HK-2 (cell line): ENCODE measurements at regions not wholly inside any gene's neighbourhood (a gene's known extent, or its start where the extent isn't known, plus 50 kb on each side); places are given as distances from the start of the nearest gene placed in this dataset.

Source experiments
- DNase-seq: peaks from one replicate; pipeline ENCODE4 v3.0.0-alpha.2; 2018; ENCODE audit not compliant: unreplicated experiment

DNA sequence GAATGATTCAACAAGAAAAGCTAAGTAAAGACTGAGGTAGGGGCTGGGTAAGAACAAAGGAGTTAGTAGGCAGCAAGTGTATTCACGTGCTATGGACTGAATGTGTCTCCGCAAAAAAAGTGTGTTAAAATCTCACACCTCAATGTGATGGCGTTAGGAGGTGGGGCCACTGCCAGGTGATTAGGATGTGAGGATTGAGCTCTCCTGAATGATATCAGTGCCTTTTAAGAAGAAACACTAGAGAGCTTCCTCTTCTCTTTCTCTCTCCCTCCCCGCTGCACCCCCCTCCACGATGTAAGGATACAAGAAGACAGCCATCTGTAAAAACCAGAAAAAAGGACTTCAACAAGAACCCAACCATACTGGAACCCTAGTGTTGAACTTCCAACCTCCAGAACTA lies 396.1 kb upstream of the PLXNA2 start:
- DNase-seq = no peak

DNA sequence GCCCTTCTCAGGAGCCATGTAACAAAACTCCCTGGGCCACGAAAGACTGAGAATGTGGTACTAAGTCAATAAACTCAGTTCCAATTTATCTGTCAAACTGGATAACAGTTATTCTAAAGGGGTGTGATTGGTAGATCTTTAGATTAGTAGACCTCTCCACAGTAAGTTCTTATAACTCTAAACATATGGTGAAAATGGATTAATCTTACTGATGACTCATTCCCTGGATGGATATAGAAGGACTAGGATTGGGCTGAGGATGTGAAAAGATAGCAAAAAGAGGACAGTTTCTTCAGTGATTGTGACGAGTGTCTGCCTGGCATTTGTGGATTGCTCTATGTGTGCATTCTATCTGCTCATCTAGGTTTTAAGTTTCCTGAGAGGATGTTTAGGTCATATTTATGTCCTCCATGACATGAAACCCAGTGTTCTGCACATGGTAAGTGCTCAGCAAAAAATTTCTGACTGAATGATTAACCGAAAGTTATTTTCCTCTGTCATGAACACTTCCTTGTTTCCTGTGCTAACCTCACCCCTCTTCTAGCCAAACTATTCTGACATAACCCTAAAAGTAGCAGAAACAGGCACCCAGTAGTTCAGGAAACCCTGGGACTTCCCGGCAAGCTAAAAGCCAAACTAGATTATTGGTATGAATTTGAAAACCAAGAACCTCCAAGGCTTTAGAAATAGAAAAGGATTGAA lies 397.5 kb upstream of the PLXNA2 start:
- no peak for DNase-seq

DNA sequence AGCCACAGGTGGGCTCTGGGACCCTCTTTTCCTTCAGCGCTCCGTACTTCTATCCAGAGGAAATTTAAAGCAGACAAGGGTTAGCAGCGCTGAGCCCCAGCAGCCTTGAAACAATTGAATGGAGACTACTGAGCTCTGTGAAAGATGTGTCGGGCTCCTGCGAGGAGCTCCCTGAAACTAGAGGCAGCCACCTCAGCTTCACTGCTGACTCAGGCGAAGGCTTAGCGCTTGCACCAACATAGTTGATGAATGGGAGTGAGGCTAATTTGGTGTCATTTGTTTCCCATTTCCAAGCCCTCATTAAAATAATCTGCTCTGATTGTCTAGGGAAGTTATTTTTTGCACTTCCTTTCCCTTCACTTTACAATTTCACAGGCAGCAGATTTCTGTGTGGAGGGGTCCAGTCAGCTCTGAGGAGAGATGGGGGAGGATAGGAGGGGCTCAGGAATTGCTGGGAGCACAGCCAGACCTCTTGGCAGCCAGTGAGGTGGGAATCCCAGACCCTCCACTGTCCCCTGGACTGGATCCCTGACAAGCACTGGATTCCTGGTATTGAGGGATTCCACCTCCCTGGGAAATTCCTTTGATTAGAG lies 398.9 kb upstream of the PLXNA2 start:
- no peak for DNase-seq

DNA sequence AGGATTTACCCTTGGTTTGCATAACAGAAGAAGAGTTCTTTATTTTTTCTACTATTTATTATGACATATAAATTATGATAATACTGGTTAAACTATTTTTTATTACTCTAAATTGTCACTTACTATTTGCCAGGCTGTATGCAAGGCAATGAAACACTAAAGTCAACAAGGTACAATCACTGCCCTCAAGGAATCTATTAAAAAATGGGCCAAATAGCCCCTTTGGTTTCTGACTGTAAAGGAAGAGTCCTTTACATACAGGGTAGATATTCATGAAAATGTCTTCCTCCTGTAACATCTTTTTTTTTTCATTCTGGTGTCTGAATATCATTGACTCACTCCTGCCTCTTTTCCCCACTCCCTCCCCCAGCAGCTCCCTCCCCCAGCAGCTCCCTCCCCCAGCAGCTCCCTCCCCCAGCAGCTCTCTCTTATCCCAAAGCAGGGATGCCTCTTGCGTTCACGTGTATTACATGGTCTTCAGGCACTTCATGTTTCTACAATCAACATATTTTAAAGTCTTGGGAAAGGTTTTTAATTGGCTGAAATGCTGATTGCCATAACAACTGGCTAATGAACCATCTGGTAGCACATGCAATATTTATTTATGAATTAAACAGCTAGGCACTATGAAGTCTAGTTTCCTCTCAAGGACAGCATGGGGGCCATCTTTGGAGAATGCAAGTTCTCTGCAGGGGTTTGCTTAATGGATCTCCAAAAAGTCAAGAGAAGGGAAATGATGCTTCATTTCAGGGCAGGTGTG lies 400.4 kb upstream of the PLXNA2 start:
- no peak for DNase-seq

DNA sequence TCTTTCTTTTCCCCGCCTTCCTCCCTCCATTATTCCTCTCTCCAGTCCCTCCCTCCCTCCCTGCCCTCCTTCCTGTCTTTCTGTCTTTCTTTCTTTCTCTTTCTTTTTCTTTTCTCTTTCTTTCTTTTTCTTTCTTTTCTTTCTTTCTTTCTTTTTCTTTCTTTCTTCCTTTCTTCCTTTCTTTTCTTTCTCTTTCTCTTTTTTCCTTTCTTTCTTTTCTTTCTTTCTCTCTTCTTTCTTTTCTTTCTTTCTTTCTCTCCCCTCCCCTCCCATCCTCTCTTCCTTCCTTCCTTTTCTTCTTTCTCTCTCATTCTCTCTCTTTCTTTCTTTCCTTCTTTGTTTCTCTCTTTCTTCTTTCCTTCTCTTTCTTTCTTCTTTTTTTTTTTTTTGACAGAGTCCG lies 402.2 kb upstream of the PLXNA2 start:
- no peak for DNase-seq

DNA sequence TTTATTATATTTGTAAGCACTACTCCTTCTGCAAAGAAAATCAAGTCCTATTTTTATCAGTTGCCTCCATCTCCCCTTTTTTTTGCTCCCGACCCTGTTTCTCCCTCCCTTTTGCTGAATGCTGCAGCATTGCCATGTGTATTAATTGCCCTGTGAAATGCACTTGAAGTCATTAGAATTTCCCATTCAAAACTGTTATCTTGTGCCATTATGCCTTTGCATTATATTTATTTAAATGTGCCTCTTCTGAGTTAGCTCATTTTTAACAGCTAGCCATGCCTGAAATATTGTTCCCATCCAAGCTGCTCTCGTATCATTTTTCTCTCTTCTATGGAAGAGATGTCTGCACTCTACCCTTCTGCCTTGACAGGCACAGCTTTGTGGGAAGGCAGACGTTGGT lies 404.0 kb upstream of the PLXNA2 start:
- no peak for DNase-seq

DNA sequence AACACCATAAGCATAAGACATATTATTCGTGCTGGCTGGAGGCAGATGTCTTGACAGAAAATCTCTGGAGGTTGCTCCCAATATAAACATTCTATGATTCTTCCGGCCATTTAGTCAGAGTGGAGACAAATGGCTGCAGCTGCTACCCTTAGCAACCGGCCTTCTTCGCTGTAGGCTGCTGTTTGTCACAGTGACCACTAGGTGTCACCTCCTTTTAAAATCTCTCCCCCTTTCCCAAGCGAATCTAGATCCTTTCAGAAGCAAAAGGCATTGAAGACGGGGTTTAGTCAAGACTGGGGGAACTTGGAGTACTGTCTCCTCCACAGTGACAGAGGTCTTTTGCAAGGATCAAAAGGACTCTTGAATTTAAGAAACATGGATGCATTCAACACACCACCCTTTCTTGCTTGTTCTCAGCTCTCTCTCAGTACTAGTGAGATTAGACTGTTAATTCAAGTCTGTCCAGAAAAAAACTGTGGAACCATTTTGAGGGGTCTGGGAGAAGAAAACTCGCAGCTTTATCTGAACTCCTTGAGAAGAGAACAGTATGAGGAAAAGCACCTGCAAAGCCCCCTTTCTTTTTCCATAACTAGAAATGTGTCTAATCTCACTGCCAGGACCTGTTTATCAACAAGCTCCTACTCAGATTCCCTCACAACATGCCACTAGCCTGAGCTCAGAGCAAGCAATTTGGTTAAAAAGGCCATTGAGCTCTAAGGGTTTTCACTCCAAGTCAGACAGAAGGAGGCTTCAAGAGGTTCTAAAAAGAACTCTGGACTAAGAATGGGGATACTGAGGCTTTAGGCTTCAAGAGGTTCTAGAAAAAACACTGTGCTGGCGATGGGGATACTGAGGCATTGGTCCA lies 408.3 kb upstream of the PLXNA2 start:
- peak; percentile 54 for DNase-seq

DNA sequence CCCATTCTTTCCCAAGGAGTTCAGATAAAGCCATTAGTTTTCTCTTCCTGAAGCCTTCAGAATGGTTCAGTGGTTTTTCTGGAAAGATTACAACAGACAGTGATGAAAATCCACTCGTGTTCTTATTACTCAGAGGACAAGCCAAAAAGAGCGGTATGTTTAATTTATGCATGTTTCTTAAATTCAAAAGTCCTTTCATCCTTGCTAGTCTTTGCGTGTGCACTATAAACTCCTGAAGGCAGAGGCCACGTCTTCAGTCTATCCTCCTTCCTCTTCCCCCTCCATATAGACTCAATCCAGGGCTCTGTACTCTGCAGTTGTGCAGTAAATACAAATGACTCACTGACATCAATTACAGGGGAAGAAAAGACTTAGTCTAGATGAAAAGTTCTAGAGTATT lies 409.2 kb upstream of the PLXNA2 start:
- DNase-seq = no peak

DNA sequence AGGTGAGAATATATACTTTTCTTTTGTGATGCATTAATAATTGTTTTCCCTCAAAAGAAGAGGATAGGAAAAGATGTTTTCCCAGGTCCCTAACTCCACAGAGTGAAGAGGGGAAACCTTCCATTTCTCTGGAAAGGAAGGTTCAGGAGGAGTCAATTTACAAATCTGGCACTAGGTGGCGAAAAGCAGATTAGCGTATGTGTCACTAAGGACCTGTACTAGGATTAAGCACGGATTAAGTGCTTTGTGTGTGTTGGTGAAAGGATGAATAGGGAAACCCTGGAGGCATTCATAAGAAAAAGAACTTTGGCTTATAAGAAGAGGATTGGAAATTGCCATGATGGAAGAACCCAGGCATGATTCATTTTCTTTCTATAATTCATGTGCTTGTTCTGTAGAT lies 410.1 kb upstream of the PLXNA2 start:
- DNase-seq = no peak

DNA sequence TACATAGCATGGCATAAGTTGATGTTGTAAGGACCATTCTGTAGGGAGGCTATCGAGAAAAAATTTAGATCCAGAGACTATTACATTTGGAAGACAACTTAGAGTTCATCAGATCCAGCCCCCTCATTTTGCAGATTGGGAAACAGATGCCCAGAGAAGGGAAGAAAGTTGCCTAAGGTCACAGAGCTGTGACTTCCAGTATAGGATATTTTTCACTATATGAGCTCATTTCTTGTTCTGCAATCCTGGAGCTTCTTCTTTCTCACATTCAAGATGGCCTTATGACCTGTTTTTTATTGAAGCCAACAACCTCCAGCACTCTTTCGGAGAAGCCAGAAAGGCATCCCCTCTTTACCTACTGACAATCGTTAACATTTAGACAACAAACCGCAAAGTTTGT lies 421.8 kb upstream of the PLXNA2 start:
- no peak for DNase-seq

DNA sequence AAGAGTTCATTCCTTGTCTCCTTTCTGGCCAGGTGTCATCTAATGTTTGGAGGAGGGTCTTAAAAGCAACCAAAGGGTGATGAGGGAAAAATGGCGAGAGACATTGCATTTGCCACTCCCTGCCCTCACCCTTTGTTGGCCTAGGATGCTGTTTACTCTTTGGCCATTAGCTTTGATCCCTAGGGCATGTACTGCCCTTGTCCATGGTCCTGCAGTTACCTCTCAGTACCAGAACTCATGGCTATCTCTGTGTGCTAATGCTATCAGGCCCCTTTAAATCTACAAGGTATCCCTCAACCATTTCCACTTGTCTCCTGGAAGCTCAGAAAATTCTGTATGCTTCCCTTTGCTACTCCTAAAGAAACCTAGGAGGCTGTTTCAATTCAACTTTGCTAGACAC lies 424.8 kb upstream of the PLXNA2 start:
- no peak for DNase-seq

DNA sequence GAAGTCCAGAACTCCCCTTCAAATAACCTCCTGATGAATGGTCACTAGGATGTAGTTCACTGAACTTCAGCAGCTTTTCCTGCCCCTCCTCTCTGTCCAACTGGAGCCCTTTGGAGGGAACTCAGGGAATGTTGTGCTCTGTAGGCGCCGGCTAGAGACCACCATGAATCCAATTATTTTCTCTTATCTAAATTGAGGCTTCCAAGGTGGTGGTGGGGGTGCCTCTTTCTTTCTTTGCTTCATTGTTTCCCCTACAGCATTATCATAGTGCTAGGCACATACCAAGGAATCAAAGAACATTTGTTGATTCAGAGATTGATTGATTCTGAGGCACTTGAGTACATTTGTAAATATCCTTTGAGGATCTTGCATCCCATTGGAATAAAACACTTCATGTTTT lies 426.6 kb upstream of the PLXNA2 start:
- no peak for DNase-seq

DNA sequence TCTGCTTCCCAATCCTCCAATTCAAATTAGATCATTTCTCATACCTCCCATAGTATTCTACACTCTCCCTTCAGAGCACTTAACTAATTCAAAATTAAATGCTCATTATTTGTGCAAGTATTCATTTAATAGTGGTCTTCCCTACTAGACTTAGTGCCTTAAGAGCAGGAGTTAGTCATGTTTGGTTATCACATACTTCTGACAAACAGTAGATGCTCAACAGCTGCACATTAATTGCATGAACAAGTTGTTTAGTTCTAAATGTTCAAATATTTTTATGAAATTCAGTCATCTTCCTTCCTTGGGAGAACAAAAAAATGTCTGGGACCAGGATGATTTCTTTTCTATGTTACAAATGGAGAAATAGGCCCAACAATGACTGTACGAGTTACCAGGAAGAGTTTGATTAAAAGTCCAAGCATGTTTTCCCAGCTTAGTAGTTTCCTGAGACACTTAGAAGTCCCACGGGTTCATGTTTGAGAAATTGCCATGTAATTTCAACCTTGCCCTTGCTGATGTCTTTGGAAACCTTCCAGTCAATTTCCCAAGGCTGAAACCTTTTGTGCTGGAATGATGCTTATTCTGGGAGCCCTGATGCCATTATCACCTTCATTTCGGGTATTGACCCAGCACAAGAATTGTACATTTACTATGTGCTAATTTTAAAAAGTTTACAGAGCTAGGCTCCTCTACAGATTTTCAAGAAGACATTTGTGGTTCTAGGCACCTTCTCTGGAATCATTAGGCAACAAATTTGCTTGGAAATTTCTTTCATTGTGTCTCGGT lies 437.9 kb upstream of the PLXNA2 start:
- no peak for DNase-seq

DNA sequence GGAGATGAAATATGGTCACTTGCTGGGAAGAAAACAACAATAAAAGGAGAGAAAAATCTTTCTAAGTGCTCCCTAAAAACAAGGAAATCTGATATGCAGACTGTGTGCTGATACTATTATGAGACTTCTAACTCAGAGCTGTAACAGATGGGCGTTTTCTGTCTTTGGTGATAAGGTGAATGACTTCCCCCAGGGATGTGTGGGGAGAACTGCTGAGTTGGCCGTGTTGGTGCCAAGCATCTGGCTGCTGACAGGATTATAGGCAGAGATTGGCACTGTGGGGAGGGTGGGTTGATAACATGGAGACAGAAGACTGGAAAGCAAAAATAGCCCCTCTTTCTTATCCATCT lies 438.5 kb upstream of the PLXNA2 start:
- DNase-seq = no peak

DNA sequence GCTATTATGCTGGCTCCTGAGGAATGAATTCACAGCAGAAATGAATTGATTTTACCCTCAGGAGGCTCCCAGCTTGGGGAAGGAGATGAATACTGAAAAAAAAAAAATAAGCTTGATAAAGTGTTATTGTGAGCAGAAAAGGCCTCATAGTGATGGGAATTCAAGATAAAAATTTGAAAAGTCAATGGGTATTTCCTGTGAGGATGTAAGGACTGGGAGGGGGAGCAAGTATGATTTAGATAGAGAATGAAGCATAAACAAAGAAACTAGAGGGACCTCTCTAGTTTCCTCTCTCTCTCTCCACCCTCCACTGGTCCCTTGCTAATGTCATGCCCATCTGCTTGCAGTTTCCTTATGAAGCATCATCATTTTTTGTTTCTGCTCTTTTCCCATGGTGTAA lies 439.0 kb upstream of the PLXNA2 start:
- no peak for DNase-seq

DNA sequence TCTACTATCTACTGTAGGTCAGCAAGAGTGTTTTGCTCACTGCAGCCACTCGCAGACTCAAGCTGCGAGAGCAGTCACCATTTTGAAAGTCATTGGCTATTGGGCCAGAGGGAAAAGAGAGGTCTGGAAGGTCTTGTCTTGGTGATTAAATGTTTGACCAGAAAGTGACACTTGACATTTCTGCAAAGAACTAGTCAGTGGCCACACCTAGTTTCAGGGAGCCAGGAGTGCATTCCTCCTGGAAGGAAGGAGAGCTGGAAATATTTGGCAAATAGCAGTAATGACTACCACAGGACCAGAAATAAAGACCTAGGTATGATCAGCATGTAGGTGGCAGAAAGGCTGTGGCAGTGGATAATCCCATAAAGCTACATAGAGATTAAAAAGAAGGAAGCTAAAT lies 440.0 kb upstream of the PLXNA2 start:
- DNase-seq = no peak

DNA sequence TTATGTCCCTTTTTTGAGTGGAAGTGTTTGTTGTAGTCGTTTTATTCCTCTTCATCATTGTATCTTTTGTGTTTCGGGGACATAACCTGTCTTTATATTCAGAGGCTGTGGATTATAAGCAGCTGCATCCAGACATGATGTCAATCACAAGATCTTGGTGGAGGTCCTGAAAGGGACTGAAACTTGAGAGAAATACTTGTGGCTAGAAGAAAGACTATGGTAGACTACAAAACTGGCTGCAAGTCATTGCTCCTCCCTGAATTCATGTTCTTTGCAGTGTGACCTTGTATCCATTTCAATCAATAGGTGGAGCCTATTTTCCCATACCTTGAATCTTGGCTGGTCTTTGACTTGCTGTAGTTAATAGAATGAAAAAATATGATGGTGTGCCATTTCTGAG lies 442.4 kb upstream of the PLXNA2 start:
- no peak for DNase-seq

DNA sequence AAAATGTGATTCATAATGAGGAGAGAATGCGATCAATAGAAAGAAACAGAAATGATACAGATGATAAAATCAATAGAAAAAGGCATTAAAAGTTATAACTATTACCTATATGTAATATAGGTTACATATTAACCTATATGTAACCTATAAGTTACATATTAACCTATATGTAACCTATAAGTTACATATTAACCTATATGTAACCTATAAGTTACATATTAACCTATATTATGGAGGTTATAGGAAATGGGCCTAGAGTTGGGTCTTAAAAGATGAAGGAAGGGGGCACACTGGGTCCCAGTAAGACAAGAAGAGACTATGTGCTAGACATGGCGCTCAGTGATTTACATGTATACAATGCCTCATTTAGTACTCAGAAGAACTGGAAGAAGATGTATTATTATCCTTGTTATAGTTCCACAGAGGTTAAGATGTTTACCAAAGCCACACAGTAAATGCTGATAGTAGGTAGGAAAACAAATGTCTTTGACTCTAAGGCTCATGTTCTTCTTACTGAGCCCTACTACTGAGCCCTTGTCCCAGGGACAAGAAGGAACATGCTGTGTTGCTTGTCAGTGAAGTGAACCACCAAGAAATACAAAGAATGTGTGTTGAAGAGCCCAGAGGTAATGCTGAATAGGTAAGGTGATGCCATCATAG lies 444.6 kb upstream of the PLXNA2 start:
- DNase-seq = no peak

DNA sequence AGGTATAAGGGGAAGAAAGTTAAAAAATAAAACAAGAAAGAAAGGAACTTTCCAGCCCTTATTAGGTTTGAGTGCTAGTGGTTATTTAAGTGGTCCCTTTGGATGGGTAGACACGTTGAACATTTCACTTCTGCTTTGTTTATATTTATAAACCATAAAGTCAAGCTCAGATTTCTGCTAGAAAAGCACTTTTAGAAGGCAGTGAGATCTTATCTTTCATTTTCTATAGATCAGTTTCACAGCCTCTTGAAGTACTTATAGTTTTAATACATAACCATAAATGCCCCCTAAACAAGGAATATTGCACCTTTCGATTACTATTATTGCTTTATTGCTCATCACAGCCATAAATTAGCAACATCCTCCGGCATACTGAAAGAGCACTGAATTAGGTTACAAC lies 446.8 kb upstream of the PLXNA2 start:
- no peak for DNase-seq

DNA sequence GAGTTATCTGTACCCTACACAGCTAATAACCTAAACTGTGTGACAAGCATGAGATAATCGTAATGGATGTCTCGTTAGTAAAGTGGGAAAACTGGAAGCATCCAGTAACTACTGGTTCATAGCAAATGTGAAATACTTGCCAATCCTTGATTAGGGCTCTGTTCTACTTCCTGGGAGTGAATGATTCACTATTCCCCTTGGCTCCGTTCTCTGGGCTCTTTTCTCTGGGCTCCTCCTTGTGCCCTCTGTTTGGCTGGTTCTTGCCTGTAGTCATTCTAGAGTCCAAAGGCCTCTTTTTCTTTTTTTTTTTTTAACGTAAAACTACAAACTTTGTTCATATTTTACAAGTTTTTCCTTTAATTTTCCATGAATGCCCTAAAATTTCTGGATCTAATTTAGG lies 465.8 kb upstream of the PLXNA2 start:
- no peak for DNase-seq

DNA sequence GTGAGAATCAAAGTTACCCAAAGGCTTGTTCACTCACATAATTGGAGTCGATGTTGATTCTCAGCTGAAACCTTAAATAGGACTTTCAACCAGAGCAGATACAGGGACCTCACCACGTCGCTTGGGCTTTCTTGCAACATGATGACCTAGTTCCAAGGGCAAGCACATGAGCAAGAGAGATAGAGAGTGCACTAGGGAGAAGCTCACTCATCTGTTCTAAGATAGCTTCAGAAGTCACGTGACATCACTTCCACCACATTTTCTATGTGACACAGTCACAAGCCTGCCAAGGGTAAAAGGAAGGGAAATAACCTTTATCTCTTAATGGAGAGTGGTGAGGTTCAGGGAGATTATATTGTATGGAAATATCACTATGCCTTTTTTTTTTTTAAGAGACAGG lies 470.1 kb upstream of the PLXNA2 start:
- no peak for DNase-seq
